B cell (primary cell): ENCODE measurements at regions not wholly inside any gene's neighbourhood (a gene's known extent, or its start where the extent isn't known, plus 50 kb on each side); places are given as distances from the start of the nearest gene placed in this dataset.

Experiments
- CTCF ChIP-seq: fragments of 200-600 bp; IDR thresholded peaks from one replicate; pipeline ENCODE4 v1.8.0; 2022; ENCODE audit warnings: antibody characterized with exemption, mild to moderate bottlenecking
- EZH2 ChIP-seq: IDR thresholded peaks from 2 replicates; pipeline ENCODE4 v1.6.1; 2012; ENCODE audit warnings: borderline replicate concordance, low read depth, mild to moderate bottlenecking, moderate library complexity, low read length; ENCODE audit not compliant: insufficient read depth, poor library complexity, severe bottlenecking

DNA sequence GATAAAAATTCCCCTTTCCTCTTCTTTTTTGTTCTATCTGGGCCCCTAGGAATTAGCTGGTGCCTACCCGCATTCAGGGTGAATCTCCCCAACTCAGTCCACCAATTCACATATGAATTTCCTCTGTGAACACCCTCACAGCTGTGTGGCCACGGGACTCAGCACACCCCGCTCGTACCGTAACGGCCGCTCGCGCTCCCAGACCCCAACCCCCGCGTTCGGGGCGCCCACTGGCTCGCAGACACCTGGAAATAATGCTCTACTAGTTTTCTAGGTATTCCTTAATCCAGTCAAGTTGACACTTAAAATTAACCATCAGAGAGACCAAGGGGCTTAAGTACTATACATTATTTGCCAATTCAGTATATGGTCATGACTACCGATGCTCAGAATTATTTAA, 1702.1 kb upstream of the PCDH20 start:
- TF ChIP-seq CTCF (no peak), EZH2 (no peak)
